ENCODE measurements at regions not wholly inside any gene's neighbourhood (a gene's known extent, or its start where the extent isn't known, plus 50 kb on each side); places are given as distances from the start of the nearest gene placed in this dataset.

GRCh38 chr6:80939898-80940297, 812.6 kb downstream of the TENT5A start:
- H3K4me2 ChIP-seq (ENCODE audit: low read length): no peak overlapping the region
- no peaks in the 10 kb centered on the region for H3K27me3 ChIP-seq (ENCODE audit: control insufficient read depth, insufficient read depth, low read length)

GRCh38 chr6:80939480-80939879, 813.0 kb downstream of the TENT5A start:
- no peaks in the 10 kb centered on the region for H3K36me3 ChIP-seq (ENCODE audit: insufficient read depth, low read length)
- no peak overlapping the region for H3K4me3 ChIP-seq (ENCODE audit: low read length)
- no peaks in the 10 kb centered on the region for H3K9me3 ChIP-seq (replicated peaks; ENCODE audit: low read length)
- H3K4me1 ChIP-seq (ENCODE audit: control insufficient read depth, insufficient read depth, low read length): no peaks in the 10 kb centered on the region
- H3K9ac ChIP-seq (ENCODE audit: low read depth, low read length): no peak overlapping the region
- no peak overlapping the region for H3K4me2 ChIP-seq (ENCODE audit: low read length)
- H3K27me3 ChIP-seq (ENCODE audit: control insufficient read depth, insufficient read depth, low read length): no peaks in the 10 kb centered on the region

More at GRCh38 chr6:80939898-80940297, 812.6 kb downstream of the TENT5A start:
- Histone ChIP-seq H3K9me3 (replicated peaks; ENCODE audit: low read length) (no peaks in the 10 kb centered on the region), H3K9ac (ENCODE audit: low read depth, low read length) (no peak overlapping the region), H3K36me3 (ENCODE audit: insufficient read depth, low read length) (no peaks in the 10 kb centered on the region), H3K4me1 (ENCODE audit: control insufficient read depth, insufficient read depth, low read length) (no peaks in the 10 kb centered on the region), H3K4me3 (ENCODE audit: low read length) (no peak overlapping the region)

- no peaks in the 10 kb centered on the region for H3K4me1 ChIP-seq (ENCODE audit: control insufficient read depth, insufficient read depth, low read length)
- no peaks in the 10 kb centered on the region for H3K27me3 ChIP-seq (ENCODE audit: control insufficient read depth, insufficient read depth, low read length)
- no peaks in the 10 kb centered on the region for H3K9me3 ChIP-seq (replicated peaks; ENCODE audit: low read length)
- H3K4me2 ChIP-seq (ENCODE audit: low read length): no peak overlapping the region
- no peak overlapping the region for H3K4me3 ChIP-seq (ENCODE audit: low read length)
- H3K36me3 ChIP-seq (ENCODE audit: insufficient read depth, low read length): no peaks in the 10 kb centered on the region
- no peak overlapping the region for H3K9ac ChIP-seq (ENCODE audit: low read depth, low read length)
Measured at GRCh38 chr6:80938131-80938530, 814.4 kb downstream of the TENT5A start.

- no peaks in the 10 kb centered on the region for H3K9me3 ChIP-seq (replicated peaks; ENCODE audit: low read length)
- no peak overlapping the region for H3K9ac ChIP-seq (ENCODE audit: low read depth, low read length)
- H3K36me3 ChIP-seq (ENCODE audit: insufficient read depth, low read length): no peaks in the 10 kb centered on the region
- no peaks in the 10 kb centered on the region for H3K27me3 ChIP-seq (ENCODE audit: control insufficient read depth, insufficient read depth, low read length)
- no peaks in the 10 kb centered on the region for H3K4me1 ChIP-seq (ENCODE audit: control insufficient read depth, insufficient read depth, low read length)
- H3K4me2 ChIP-seq (ENCODE audit: low read length): no peak overlapping the region
- no peak overlapping the region for H3K4me3 ChIP-seq (ENCODE audit: low read length)
Measured at GRCh38 chr6:80932359-80932758, 820.1 kb downstream of the TENT5A start.

GRCh38 chr6:80930376-80930775, 822.1 kb downstream of the TENT5A start:
- Histone ChIP-seq H3K9me3 (replicated peaks; ENCODE audit: low read length) (no peaks in the 10 kb centered on the region), H3K4me2 (ENCODE audit: low read length) (no peak overlapping the region), H3K9ac (ENCODE audit: low read depth, low read length) (no peak overlapping the region), H3K4me3 (ENCODE audit: low read length) (no peak overlapping the region), H3K27me3 (ENCODE audit: control insufficient read depth, insufficient read depth, low read length) (no peaks in the 10 kb centered on the region), H3K36me3 (ENCODE audit: insufficient read depth, low read length) (no peaks in the 10 kb centered on the region), H3K4me1 (ENCODE audit: control insufficient read depth, insufficient read depth, low read length) (no peaks in the 10 kb centered on the region)

GRCh38 chr6:80923816-80924215, 817.3 kb downstream of the BCKDHB start:
- no peaks in the 10 kb centered on the region for H3K4me1 ChIP-seq (ENCODE audit: control insufficient read depth, insufficient read depth, low read length)
- H3K4me3 ChIP-seq (ENCODE audit: low read length): no peak overlapping the region
- H3K9me3 ChIP-seq (replicated peaks; ENCODE audit: low read length): no peaks in the 10 kb centered on the region
- no peak overlapping the region for H3K9ac ChIP-seq (ENCODE audit: low read depth, low read length)
- no peaks in the 10 kb centered on the region for H3K36me3 ChIP-seq (ENCODE audit: insufficient read depth, low read length)
- H3K4me2 ChIP-seq (ENCODE audit: low read length): no peak overlapping the region
- H3K27me3 ChIP-seq (ENCODE audit: control insufficient read depth, insufficient read depth, low read length): no peaks in the 10 kb centered on the region

- Histone ChIP-seq H3K4me3 (ENCODE audit: low read length) (no peak overlapping the region), H3K9me3 (replicated peaks; ENCODE audit: low read length) (no peaks in the 10 kb centered on the region), H3K4me1 (ENCODE audit: control insufficient read depth, insufficient read depth, low read length) (no peaks in the 10 kb centered on the region), H3K27me3 (ENCODE audit: control insufficient read depth, insufficient read depth, low read length) (no peaks in the 10 kb centered on the region), H3K4me2 (ENCODE audit: low read length) (no peak overlapping the region), H3K9ac (ENCODE audit: low read depth, low read length) (no peak overlapping the region), H3K36me3 (ENCODE audit: insufficient read depth, low read length) (no peaks in the 10 kb centered on the region)
Measured at GRCh38 chr6:80922916-80923455, 816.5 kb downstream of the BCKDHB start.

GRCh38 chr6:80921861-80922460, 815.5 kb downstream of the BCKDHB start:
- Histone ChIP-seq H3K27me3 (ENCODE audit: control insufficient read depth, insufficient read depth, low read length) (no peaks in the 10 kb centered on the region), H3K4me2 (ENCODE audit: low read length) (no peak overlapping the region), H3K36me3 (ENCODE audit: insufficient read depth, low read length) (no peaks in the 10 kb centered on the region), H3K9me3 (replicated peaks; ENCODE audit: low read length) (no peaks in the 10 kb centered on the region), H3K4me1 (ENCODE audit: control insufficient read depth, insufficient read depth, low read length) (no peaks in the 10 kb centered on the region), H3K4me3 (ENCODE audit: low read length) (no peak overlapping the region), H3K9ac (ENCODE audit: low read depth, low read length) (no peak overlapping the region)

GRCh38 chr6:80907831-80908230, 801.4 kb downstream of the BCKDHB start:
- Histone ChIP-seq H3K9me3 (replicated peaks; ENCODE audit: low read length) (no peaks in the 10 kb centered on the region), H3K27me3 (ENCODE audit: control insufficient read depth, insufficient read depth, low read length) (no peaks in the 10 kb centered on the region), H3K4me1 (ENCODE audit: control insufficient read depth, insufficient read depth, low read length) (no peaks in the 10 kb centered on the region), H3K9ac (ENCODE audit: low read depth, low read length) (no peak overlapping the region), H3K4me3 (ENCODE audit: low read length) (no peak overlapping the region), H3K36me3 (ENCODE audit: insufficient read depth, low read length) (no peaks in the 10 kb centered on the region), H3K4me2 (ENCODE audit: low read length) (no peak overlapping the region)

GRCh38 chr6:80903711-80904110, 797.2 kb downstream of the BCKDHB start:
- no peaks in the 10 kb centered on the region for H3K4me1 ChIP-seq (ENCODE audit: control insufficient read depth, insufficient read depth, low read length)
- no peak overlapping the region for H3K9ac ChIP-seq (ENCODE audit: low read depth, low read length)
- H3K4me3 ChIP-seq (ENCODE audit: low read length): no peak overlapping the region
- no peaks in the 10 kb centered on the region for H3K36me3 ChIP-seq (ENCODE audit: insufficient read depth, low read length)
- H3K27me3 ChIP-seq (ENCODE audit: control insufficient read depth, insufficient read depth, low read length): no peaks in the 10 kb centered on the region
- no peaks in the 10 kb centered on the region for H3K9me3 ChIP-seq (replicated peaks; ENCODE audit: low read length)
- no peak overlapping the region for H3K4me2 ChIP-seq (ENCODE audit: low read length)

GRCh38 chr6:80886475-80886874, 780.0 kb downstream of the BCKDHB start:
- Histone ChIP-seq H3K9me3 (replicated peaks; ENCODE audit: low read length) (no peaks in the 10 kb centered on the region), H3K4me1 (ENCODE audit: control insufficient read depth, insufficient read depth, low read length) (no peaks in the 10 kb centered on the region), H3K36me3 (ENCODE audit: insufficient read depth, low read length) (no peaks in the 10 kb centered on the region), H3K27me3 (ENCODE audit: control insufficient read depth, insufficient read depth, low read length) (no peaks in the 10 kb centered on the region), H3K4me3 (ENCODE audit: low read length) (no peak overlapping the region), H3K4me2 (ENCODE audit: low read length) (no peak overlapping the region), H3K9ac (ENCODE audit: low read depth, low read length) (no peak overlapping the region)

GRCh38 chr6:80872951-80873308, 766.5 kb downstream of the BCKDHB start:
- Histone ChIP-seq H3K36me3 (ENCODE audit: insufficient read depth, low read length) (no peaks in the 10 kb centered on the region), H3K4me2 (ENCODE audit: low read length) (no peak overlapping the region), H3K4me3 (ENCODE audit: low read length) (no peak overlapping the region), H3K4me1 (ENCODE audit: control insufficient read depth, insufficient read depth, low read length) (no peaks in the 10 kb centered on the region), H3K27me3 (ENCODE audit: control insufficient read depth, insufficient read depth, low read length) (no peaks in the 10 kb centered on the region), H3K9ac (ENCODE audit: low read depth, low read length) (no peak overlapping the region), H3K9me3 (replicated peaks; ENCODE audit: low read length) (no peaks in the 10 kb centered on the region)
